Liver (tissue), 8 donors: ENCODE measurements at regions not wholly inside any gene's neighbourhood (a gene's known extent, or its start where the extent isn't known, plus 50 kb on each side); places are given as distances from the start of the nearest gene placed in this dataset.

Experiments used
- DNase-seq: peaks from one replicate; pipeline ENCODE4 v3.0.0-alpha.2; 2017; ENCODE audit warnings: low spot score
- H3K27ac ChIP-seq, 2 donors: one replicate each; pipeline ENCODE4 v1.7.0; 2013; ENCODE audit warnings: inconsistent platforms in 2 of 2, low read length in 2 of 2, control low read depth in 1 of 2, low read depth in 1 of 2, mild to moderate bottlenecking in 1 of 2
- H3K27me3 ChIP-seq, 4 donors: one replicate each; pipeline versions ENCODE4 v1.6.1 to v1.7.0; 2013; ENCODE audit warnings: low read length in 3 of 4, inconsistent platforms in 1 of 4, mild to moderate bottlenecking in 1 of 4, moderate library complexity in 1 of 4; ENCODE audit not compliant: control insufficient read depth in 4 of 4, insufficient read depth in 4 of 4
- H3K36me3 ChIP-seq, 4 donors: one replicate each; pipeline versions ENCODE4 v1.6.1 to v1.7.0; 2013; ENCODE audit warnings: low read length in 3 of 4, mild to moderate bottlenecking in 3 of 4, low read depth in 1 of 4, moderate library complexity in 1 of 4; ENCODE audit not compliant: control insufficient read depth in 4 of 4, insufficient read depth in 3 of 4
- H3K4me1 ChIP-seq, 4 donors: one replicate each; pipeline versions ENCODE4 v1.6.1 to v1.7.0; 2013; ENCODE audit warnings: low read length in 3 of 4, mild to moderate bottlenecking in 3 of 4, moderate library complexity in 1 of 4; ENCODE audit not compliant: control insufficient read depth in 4 of 4, insufficient read depth in 4 of 4
- H3K4me3 ChIP-seq, 3 donors: one replicate each; pipeline versions ENCODE4 v1.6.1 to v1.7.0; 2013; ENCODE audit warnings: low read length in 3 of 3, control low read depth in 1 of 3, low read depth in 1 of 3, mild to moderate bottlenecking in 1 of 3
- H3K9ac ChIP-seq, 2 donors: one replicate each; pipeline ENCODE4 v1.7.0; 2013; ENCODE audit warnings: low read length in 2 of 2, mild to moderate bottlenecking in 2 of 2, moderate library complexity in 2 of 2, control low read depth in 1 of 2, low read depth in 1 of 2
- H3K9me3 ChIP-seq, 4 donors: one replicate each; pipeline versions ENCODE4 v1.6.1 to v1.7.0; 2013; ENCODE audit warnings: low read length in 3 of 4; ENCODE audit not compliant: control insufficient read depth in 4 of 4
- FOXA1 ChIP-seq: IDR thresholded peaks from 2 replicates; pipeline ENCODE4 v1.6.1; 2016; ENCODE audit warnings: antibody characterized with exemption
- GABPA ChIP-seq, 2 donors: IDR thresholded peaks in 1 of 2; conservative IDR thresholded peaks in 1 of 2; 2 replicates each; pipeline ENCODE4 v1.6.1; 2016; ENCODE audit warnings: antibody characterized with exemption in 2 of 2, mild to moderate bottlenecking in 1 of 2, moderate library complexity in 1 of 2
- HNF4A ChIP-seq, 2 donors: conservative IDR thresholded peaks; 2 replicates each; pipeline ENCODE4 v1.6.1; 2016; ENCODE audit warnings: antibody characterized with exemption in 2 of 2, mild to moderate bottlenecking in 2 of 2
- HNF4G ChIP-seq: IDR thresholded peaks from 2 replicates; pipeline ENCODE4 v1.6.1; 2016; ENCODE audit warnings: antibody characterized with exemption
- JUND ChIP-seq, 2 donors: IDR thresholded peaks; 2 replicates each; pipeline ENCODE4 v1.6.1; 2016; ENCODE audit warnings: antibody characterized with exemption in 2 of 2
- NR2F2 ChIP-seq: IDR thresholded peaks from 2 replicates; pipeline ENCODE4 v1.6.1; 2016; ENCODE audit warnings: antibody characterized with exemption
- RAD21 ChIP-seq, 2 donors: IDR thresholded peaks; 2 replicates each; pipeline ENCODE4 v1.6.1; 2016; ENCODE audit warnings: antibody characterized with exemption in 2 of 2, mild to moderate bottlenecking in 2 of 2
- RXRA ChIP-seq, 2 donors: IDR thresholded peaks; 2 replicates each; pipeline ENCODE4 v1.6.1; 2017 to 2018; ENCODE audit warnings: antibody characterized with exemption in 2 of 2, mild to moderate bottlenecking in 1 of 2
- TAF1 ChIP-seq: conservative IDR thresholded peaks from 2 replicates; pipeline ENCODE4 v1.6.1; 2016; ENCODE audit warnings: antibody characterized with exemption, mild to moderate bottlenecking
- WGBS: extraction: QIAGEN DNeasy Blood & Tissue Kit; methylation state at CpG from one replicate; pipeline ENCODE4 v1.1.7; 2013; 5-methylcytosine and 5-hydroxymethylcytosine counted together
- TF ChIP-seq, protein P1 (sequence below): fragments of 150-350 bp; IDR thresholded peaks from 2 replicates; pipeline ENCODE4 v1.5.1; 2017; ENCODE audit warnings: improper control_type of control experiment, low read depth, low read length; ENCODE audit not compliant: missing input control
- TF ChIP-seq, protein P2 (sequence below): IDR thresholded peaks from 2 replicates; pipeline ENCODE4 v1.6.1; 2016; ENCODE audit warnings: antibody characterized with exemption, mild to moderate bottlenecking
- TF ChIP-seq, protein P3 (sequence below): IDR thresholded peaks from 2 replicates; pipeline ENCODE4 v1.6.1; 2016; ENCODE audit warnings: antibody characterized with exemption
- donor health status: healthy.
- donor health status: healthy.
- donor health status: healthy.
- donor health status: healthy.
- donor health status: healthy.

GRCh38 chr20:60135276-60135675 lies 177.1 kb downstream of the CDH26 start:
- Histone ChIP-seq H3K27me3 (no peaks in the 10 kb centered on the region), H3K4me1 (peaks cover 0 to 9% (median 0%) of the 10 kb centered on the region in 4 donors), H3K36me3 (no peaks in the 10 kb centered on the region), H3K4me3 (no peak overlapping the region), H3K27ac (no peak overlapping the region), H3K9me3 (no peaks in the 10 kb centered on the region), H3K9ac (no peak overlapping the region)
- TF ChIP-seq GABPA (IDR thresholded peaks at IDR 0.05 in 1 of 2, conservative IDR thresholded peaks at IDR 0.05 in 1 of 2) = no peak
- DNase-seq = no peak
- WGBS = 89% methylated on average over 4 of the region's 4 CpGs

DNA sequence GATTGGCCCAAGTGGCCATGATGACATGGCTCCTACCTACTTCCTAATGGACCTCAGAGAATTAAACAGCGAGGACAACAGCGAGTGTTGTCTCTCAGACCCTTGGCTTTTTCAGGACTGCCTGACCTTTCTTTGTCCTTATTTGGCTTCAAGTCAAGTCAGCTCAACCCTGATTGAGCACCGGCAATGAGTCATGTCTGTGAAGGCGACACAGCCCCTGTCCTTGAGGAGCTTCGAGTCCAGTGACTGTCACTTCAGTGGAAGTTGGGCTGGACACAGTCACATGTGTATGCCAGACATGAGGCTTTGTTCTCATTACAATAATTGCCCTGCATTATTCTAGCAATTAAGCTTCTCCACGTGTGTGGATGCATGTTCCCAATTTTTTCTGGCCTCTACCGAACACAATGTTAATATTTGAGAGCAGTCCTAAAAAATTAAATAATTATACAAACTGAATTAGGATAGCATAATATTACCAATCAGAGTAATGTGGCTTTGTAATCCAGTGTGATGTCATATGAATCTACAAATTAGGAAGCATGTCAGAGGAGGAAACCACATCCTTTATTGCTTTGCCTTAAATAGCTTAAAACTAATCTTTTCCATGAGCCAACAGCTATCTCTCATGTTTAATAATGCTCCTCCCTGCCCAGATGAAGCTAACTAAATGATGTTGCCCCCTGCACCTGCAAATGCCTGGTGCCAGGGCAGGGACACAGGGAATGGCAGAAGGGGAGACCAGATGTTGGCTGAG lies 178.6 kb downstream of the CDH26 start:
- WGBS = 75% methylated on average over 7 of the region's 7 CpGs
- H3K36me3 ChIP-seq = no peaks in the 10 kb centered on the region
- H3K4me1 ChIP-seq = peaks cover 0 to 9% (median 0%) of the 10 kb centered on the region in 4 donors
- no peak overlapping the region for H3K4me3 ChIP-seq
- no peak for DNase-seq
- TF ChIP-seq GABPA (IDR thresholded peaks at IDR 0.05 in 1 of 2, conservative IDR thresholded peaks at IDR 0.05 in 1 of 2) = no peak
- no peak for TF ChIP-seq JUND (IDR thresholded peaks at IDR 0.05)
- TF ChIP-seq, protein P1, sequence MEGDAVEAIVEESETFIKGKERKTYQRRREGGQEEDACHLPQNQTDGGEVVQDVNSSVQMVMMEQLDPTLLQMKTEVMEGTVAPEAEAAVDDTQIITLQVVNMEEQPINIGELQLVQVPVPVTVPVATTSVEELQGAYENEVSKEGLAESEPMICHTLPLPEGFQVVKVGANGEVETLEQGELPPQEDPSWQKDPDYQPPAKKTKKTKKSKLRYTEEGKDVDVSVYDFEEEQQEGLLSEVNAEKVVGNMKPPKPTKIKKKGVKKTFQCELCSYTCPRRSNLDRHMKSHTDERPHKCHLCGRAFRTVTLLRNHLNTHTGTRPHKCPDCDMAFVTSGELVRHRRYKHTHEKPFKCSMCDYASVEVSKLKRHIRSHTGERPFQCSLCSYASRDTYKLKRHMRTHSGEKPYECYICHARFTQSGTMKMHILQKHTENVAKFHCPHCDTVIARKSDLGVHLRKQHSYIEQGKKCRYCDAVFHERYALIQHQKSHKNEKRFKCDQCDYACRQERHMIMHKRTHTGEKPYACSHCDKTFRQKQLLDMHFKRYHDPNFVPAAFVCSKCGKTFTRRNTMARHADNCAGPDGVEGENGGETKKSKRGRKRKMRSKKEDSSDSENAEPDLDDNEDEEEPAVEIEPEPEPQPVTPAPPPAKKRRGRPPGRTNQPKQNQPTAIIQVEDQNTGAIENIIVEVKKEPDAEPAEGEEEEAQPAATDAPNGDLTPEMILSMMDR = no peak
- no peak for TF ChIP-seq FOXA1
- TF ChIP-seq, protein P2, sequence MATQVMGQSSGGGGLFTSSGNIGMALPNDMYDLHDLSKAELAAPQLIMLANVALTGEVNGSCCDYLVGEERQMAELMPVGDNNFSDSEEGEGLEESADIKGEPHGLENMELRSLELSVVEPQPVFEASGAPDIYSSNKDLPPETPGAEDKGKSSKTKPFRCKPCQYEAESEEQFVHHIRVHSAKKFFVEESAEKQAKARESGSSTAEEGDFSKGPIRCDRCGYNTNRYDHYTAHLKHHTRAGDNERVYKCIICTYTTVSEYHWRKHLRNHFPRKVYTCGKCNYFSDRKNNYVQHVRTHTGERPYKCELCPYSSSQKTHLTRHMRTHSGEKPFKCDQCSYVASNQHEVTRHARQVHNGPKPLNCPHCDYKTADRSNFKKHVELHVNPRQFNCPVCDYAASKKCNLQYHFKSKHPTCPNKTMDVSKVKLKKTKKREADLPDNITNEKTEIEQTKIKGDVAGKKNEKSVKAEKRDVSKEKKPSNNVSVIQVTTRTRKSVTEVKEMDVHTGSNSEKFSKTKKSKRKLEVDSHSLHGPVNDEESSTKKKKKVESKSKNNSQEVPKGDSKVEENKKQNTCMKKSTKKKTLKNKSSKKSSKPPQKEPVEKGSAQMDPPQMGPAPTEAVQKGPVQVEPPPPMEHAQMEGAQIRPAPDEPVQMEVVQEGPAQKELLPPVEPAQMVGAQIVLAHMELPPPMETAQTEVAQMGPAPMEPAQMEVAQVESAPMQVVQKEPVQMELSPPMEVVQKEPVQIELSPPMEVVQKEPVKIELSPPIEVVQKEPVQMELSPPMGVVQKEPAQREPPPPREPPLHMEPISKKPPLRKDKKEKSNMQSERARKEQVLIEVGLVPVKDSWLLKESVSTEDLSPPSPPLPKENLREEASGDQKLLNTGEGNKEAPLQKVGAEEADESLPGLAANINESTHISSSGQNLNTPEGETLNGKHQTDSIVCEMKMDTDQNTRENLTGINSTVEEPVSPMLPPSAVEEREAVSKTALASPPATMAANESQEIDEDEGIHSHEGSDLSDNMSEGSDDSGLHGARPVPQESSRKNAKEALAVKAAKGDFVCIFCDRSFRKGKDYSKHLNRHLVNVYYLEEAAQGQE = no peak
- no peak for TF ChIP-seq NR2F2
- TF ChIP-seq HNF4G = no peak
- no peak for TF ChIP-seq TAF1
- TF ChIP-seq HNF4A (conservative IDR thresholded peaks at IDR 0.05) = no peak
- no peak for TF ChIP-seq RAD21 (IDR thresholded peaks at IDR 0.05)
- TF ChIP-seq, protein P3, sequence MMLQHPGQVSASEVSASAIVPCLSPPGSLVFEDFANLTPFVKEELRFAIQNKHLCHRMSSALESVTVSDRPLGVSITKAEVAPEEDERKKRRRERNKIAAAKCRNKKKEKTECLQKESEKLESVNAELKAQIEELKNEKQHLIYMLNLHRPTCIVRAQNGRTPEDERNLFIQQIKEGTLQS = no peak
- no peak for TF ChIP-seq RXRA (IDR thresholded peaks at IDR 0.05)
- no peaks in the 10 kb centered on the region for H3K27me3 ChIP-seq
- no peak overlapping the region for H3K9ac ChIP-seq
- no peak overlapping the region for H3K27ac ChIP-seq
- H3K9me3 ChIP-seq = no peaks in the 10 kb centered on the region
